WTC11 (cell line): ENCODE measurements at regions not wholly inside any gene's neighbourhood (a gene's known extent, or its start where the extent isn't known, plus 50 kb on each side); places are given as distances from the start of the nearest gene placed in this dataset.

Experiments
- ATAC-seq: fragments of 200-7000 bp; cut with Tn5 transposase; 2 replicates; pipeline ENCODE4 v1.10.0; 2021; ENCODE audit warnings: mild to moderate bottlenecking, moderate library complexity
- CTCF ChIA-PET: fragments of 300-600 bp; sonication (Branson Sonifier 250); formaldehyde crosslinking; loops from one replicate; lab custom pipeline; 2021; ENCODE audit warnings: antibody characterized with exemption; lab: Charles Lee
- POLR2A ChIA-PET: fragments of 350-600 bp; sonication (Branson Sonifier 250); formaldehyde crosslinking; loops from one replicate; lab custom pipeline; 2021; ENCODE audit warnings: antibody characterized with exemption; lab: Charles Lee
- DNase-seq: peaks from one replicate; pipeline ENCODE4 v3.0.0; 2021; ENCODE audit warnings: low spot score
- H3K27ac Mint-ChIP-seq: 2 replicates; pipeline ENCODE4 v1.8.0; 2021; ENCODE audit warnings: mixed read lengths
- H3K27me3 Mint-ChIP-seq: 2 replicates; pipeline ENCODE4 v1.8.0; 2021; ENCODE audit warnings: low read depth, mild to moderate bottlenecking, moderate library complexity, mixed read lengths
- H3K36me3 Mint-ChIP-seq: 2 replicates; pipeline ENCODE4 v1.8.0; 2021; ENCODE audit warnings: mixed read lengths
- H3K4me1 Mint-ChIP-seq: 2 replicates; pipeline ENCODE4 v1.8.0; 2022; ENCODE audit warnings: mixed read lengths
- H3K4me3 Mint-ChIP-seq: 2 replicates; pipeline ENCODE4 v1.8.0; 2021; ENCODE audit warnings: mild to moderate bottlenecking, moderate library complexity, mixed read lengths
- H3K9me3 Mint-ChIP-seq: 2 replicates; pipeline ENCODE4 v1.8.0; 2021; ENCODE audit warnings: mixed read lengths
- ATF2 ChIP-seq: sonication (generic); formaldehyde crosslinking; IDR thresholded peaks from 2 replicates; pipeline ENCODE4 v1.8.1; 2022; ENCODE audit warnings: low read depth, missing genetic modification reagents, borderline replicate concordance
- CTCF ChIP-seq: fragments of 200-600 bp; IDR thresholded peaks from 2 replicates; pipeline ENCODE4 v1.8.0; 2022; ENCODE audit warnings: antibody characterized with exemption
- GRHL2 ChIP-seq: fragments of 250-450 bp; sonication (Bioruptor Pico); IDR thresholded peaks from 2 replicates; pipeline ENCODE4 v1.8.0; 2022; ENCODE audit warnings: mild to moderate bottlenecking, moderate library complexity; ENCODE audit not compliant: insufficient replicate concordance, severe bottlenecking
- MXD4 ChIP-seq: fragments of 250-450 bp; sonication (Bioruptor Pico); IDR thresholded peaks from 2 replicates; pipeline ENCODE4 v1.8.0; 2021; ENCODE audit warnings: mild to moderate bottlenecking, moderate library complexity, borderline replicate concordance
- SMAD4 ChIP-seq: sonication (generic); formaldehyde crosslinking; IDR thresholded peaks from 2 replicates; pipeline ENCODE4 v1.8.0; 2022; ENCODE audit warnings: mild to moderate bottlenecking, missing genetic modification reagents
- TCF7 ChIP-seq: sonication (generic); formaldehyde crosslinking; IDR thresholded peaks from 2 replicates; pipeline ENCODE4 v1.8.0; 2022; ENCODE audit warnings: mild to moderate bottlenecking, low read depth, missing genetic modification reagents, moderate library complexity
- TP53 ChIP-seq: sonication (generic); formaldehyde crosslinking; IDR thresholded peaks from 2 replicates; pipeline ENCODE4 v1.8.1; 2023; ENCODE audit warnings: mild to moderate bottlenecking, missing genetic modification reagents
- ZBTB43 ChIP-seq: sonication (generic); formaldehyde crosslinking; IDR thresholded peaks from 2 replicates; pipeline ENCODE4 v1.8.1; 2023; ENCODE audit warnings: mild to moderate bottlenecking, missing genetic modification reagents
- ZMAT4 ChIP-seq: fragments of 250-450 bp; sonication (Bioruptor Pico); IDR thresholded peaks from 2 replicates; pipeline ENCODE4 v1.9.0; 2021; ENCODE audit warnings: mild to moderate bottlenecking
- ZNF423 ChIP-seq: fragments of 250-450 bp; sonication (Bioruptor Pico); IDR thresholded peaks from 2 replicates; pipeline ENCODE4 v2.1.2; 2022; ENCODE audit warnings: mild to moderate bottlenecking, moderate library complexity
- ZNF425 ChIP-seq: fragments of 250-450 bp; sonication (Bioruptor Pico); conservative IDR thresholded peaks from 2 replicates; pipeline ENCODE4 v1.9.0; 2021; ENCODE audit warnings: mild to moderate bottlenecking
- ZNF532 ChIP-seq: fragments of 250-450 bp; sonication (Bioruptor Pico); IDR thresholded peaks from 2 replicates; pipeline ENCODE4 v1.9.0; 2021; ENCODE audit warnings: mild to moderate bottlenecking, borderline replicate concordance

- peaks cover 13% of the 10 kb centered on the region for H3K4me1 Mint-ChIP-seq
- TF ChIP-seq TP53 (CRISPR knock-in tag): no peak
- H3K4me3 Mint-ChIP-seq: no peak overlapping the region
- no peak for DNase-seq
- no peaks in the 10 kb centered on the region for H3K36me3 Mint-ChIP-seq
- CTCF ChIA-PET: interaction anchor here (0.5 to 4.8 kb wide), 8 partner anchors 10 to 259 kb away, joined by 3 to 36 read pairs (median 4); no protein-coding TSS in a partner anchor
- POLR2A ChIA-PET: no interaction called here
- no peak for ATAC-seq
- peaks cover 17% of the 10 kb centered on the region for H3K27me3 Mint-ChIP-seq
- no peaks in the 10 kb centered on the region for H3K9me3 Mint-ChIP-seq
- no peak overlapping the region for H3K27ac Mint-ChIP-seq
Measured at GRCh38 chr11:69928975-69929374, 109.8 kb upstream of the FGF3 start.

GRCh38 chr11:69930081-69931059 is 111.2 kb upstream of the FGF3 start:
- TF ChIP-seq ZMAT4 (CRISPR knock-in tag) (no peak), GRHL2 (CRISPR knock-in tag) (no peak), ZNF423 (CRISPR knock-in tag) (no peak), ZNF425 (CRISPR knock-in tag) (no peak), ZBTB43 (CRISPR knock-in tag) (no peak), MXD4 (CRISPR knock-in tag) (no peak), ZNF532 (no peak), SMAD4 (CRISPR knock-in tag) (no peak), CTCF (no peak), TCF7 (no peak), ATF2 (CRISPR knock-in tag) (no peak)
- no peak overlapping the region for H3K27ac Mint-ChIP-seq
- no peak overlapping the region for H3K4me3 Mint-ChIP-seq
- no peak for ATAC-seq
- DNase-seq: peak; percentile 6
- ChIA-PET POLR2A (no interaction called here), CTCF (interaction anchor here (1.3 to 4.8 kb wide), 2 partner anchors 12 to 42 kb away, joined by 3 to 36 read pairs; no protein-coding TSS in a partner anchor)
- no peaks in the 10 kb centered on the region for H3K36me3 Mint-ChIP-seq
- H3K27me3 Mint-ChIP-seq: peaks cover 24% of the 10 kb centered on the region
- no peaks in the 10 kb centered on the region for H3K9me3 Mint-ChIP-seq
- H3K4me1 Mint-ChIP-seq: peaks cover 23% of the 10 kb centered on the region
